ENCODE measurements at regions not wholly inside any gene's neighbourhood (a gene's known extent, or its start where the extent isn't known, plus 50 kb on each side); places are given as distances from the start of the nearest gene placed in this dataset.

DNA sequence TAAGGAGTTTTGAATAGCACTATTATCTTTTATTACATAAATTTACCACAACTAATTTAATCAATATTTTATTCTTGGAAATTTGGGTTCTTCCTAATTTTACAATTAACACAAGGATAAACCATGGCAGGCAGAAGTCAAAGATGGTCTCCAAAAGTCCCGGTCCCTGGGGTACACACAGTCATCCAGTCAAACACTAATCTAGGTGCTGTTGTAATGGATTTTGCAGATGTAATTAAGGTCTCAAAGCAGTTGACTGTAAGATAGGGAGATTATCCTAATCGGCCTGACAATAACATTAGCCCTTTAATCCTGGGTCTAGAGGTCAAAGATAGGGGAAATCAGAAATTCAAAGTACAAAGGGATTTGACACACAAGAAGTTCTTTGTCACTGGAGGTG, 57.5 kb upstream of the HTR1A start:
- H3K27me3 ChIP-seq (ENCODE audit: control insufficient read depth in 2 of 2, insufficient read depth in 2 of 2, low read length in 2 of 2), result no peaks in the 10 kb centered on the region
- H2AFZ ChIP-seq (ENCODE audit: low read depth, low read length), result no peak overlapping the region
- no peak overlapping the region for H3K9ac ChIP-seq (replicated peaks; ENCODE audit: extremely low read depth, insufficient read depth, low read length)
- CTCF ChIA-PET, result no interaction called here
- H3K9me1 ChIP-seq (replicated peaks; ENCODE audit: control insufficient read depth, extremely low read depth, insufficient read depth, low read length), result no peaks in the 10 kb centered on the region
- BruUV-seq (replicated peaks), result no TSS peak
- H3K36me3 ChIP-seq (ENCODE audit: control insufficient read depth in 2 of 2, extremely low read depth in 1 of 2, insufficient read depth in 2 of 2, low read length in 2 of 2), result no peaks in the 10 kb centered on the region
- no peak overlapping the region for H3K27ac ChIP-seq (ENCODE audit: insufficient read depth, low read depth, low read length)
- H3K4me1 ChIP-seq (ENCODE audit: control insufficient read depth, extremely low read depth, insufficient read depth, low read length), result no peaks in the 10 kb centered on the region
- no peak overlapping the region for H3K4me2 ChIP-seq (ENCODE audit: insufficient read depth, low read length)
- FAIRE-seq (no peak), DNase-seq (ENCODE audit: low read depth, low spot score) (no peak)
- intact Hi-C loops (cut with micrococcal nuclease), result no loop called here
- no peak for TF ChIP-seq MAX (IDR thresholded peaks at IDR 0.05; ENCODE audit: insufficient read depth, insufficient read length)
- no peak overlapping the region for H3K4me3 ChIP-seq (replicated peaks in 1 of 3; ENCODE audit: insufficient read depth in 1 of 3, low read depth in 1 of 3, low read length in 3 of 3)
- POLR2A ChIA-PET, result no interaction called here
- no peaks in the 10 kb centered on the region for H4K20me1 ChIP-seq (replicated peaks; ENCODE audit: control insufficient read depth, extremely low read depth, insufficient read depth, low read length)
- dilution Hi-C loops (cut with MboI; ENCODE audit: extremely low pct_ligation_motif_present, low sequenced_read_pairs), result no loop called here
- no peaks in the 10 kb centered on the region for H3K79me2 ChIP-seq (ENCODE audit: control insufficient read depth, insufficient read depth, low read length)
- no peaks in the 10 kb centered on the region for H3K9me3 ChIP-seq (replicated peaks; ENCODE audit: control insufficient read depth, insufficient read depth, low read length)

- Histone ChIP-seq H3K27ac (ENCODE audit: insufficient read depth, low read depth, low read length) (no peak overlapping the region), H4K20me1 (replicated peaks; ENCODE audit: control insufficient read depth, extremely low read depth, insufficient read depth, low read length) (no peaks in the 10 kb centered on the region), H3K27me3 (ENCODE audit: control insufficient read depth in 2 of 2, insufficient read depth in 2 of 2, low read length in 2 of 2) (no peaks in the 10 kb centered on the region), H3K9me1 (replicated peaks; ENCODE audit: control insufficient read depth, extremely low read depth, insufficient read depth, low read length) (no peaks in the 10 kb centered on the region), H3K36me3 (ENCODE audit: control insufficient read depth in 2 of 2, extremely low read depth in 1 of 2, insufficient read depth in 2 of 2, low read length in 2 of 2) (no peaks in the 10 kb centered on the region), H3K4me1 (ENCODE audit: control insufficient read depth, extremely low read depth, insufficient read depth, low read length) (no peaks in the 10 kb centered on the region), H3K79me2 (ENCODE audit: control insufficient read depth, insufficient read depth, low read length) (no peaks in the 10 kb centered on the region), H3K9me3 (replicated peaks; ENCODE audit: control insufficient read depth, insufficient read depth, low read length) (no peaks in the 10 kb centered on the region), H3K9ac (replicated peaks; ENCODE audit: extremely low read depth, insufficient read depth, low read length) (no peak overlapping the region), H3K4me3 (replicated peaks in 1 of 3; ENCODE audit: insufficient read depth in 1 of 3, low read depth in 1 of 3, low read length in 3 of 3) (no peak overlapping the region), H2AFZ (ENCODE audit: low read depth, low read length) (no peak overlapping the region), H3K4me2 (ENCODE audit: insufficient read depth, low read length) (no peak overlapping the region)
- no TSS peak for BruUV-seq (replicated peaks)
- DNase-seq (ENCODE audit: low read depth, low spot score) (no peak), FAIRE-seq (no peak)
- dilution Hi-C loops (cut with MboI; ENCODE audit: extremely low pct_ligation_motif_present, low sequenced_read_pairs), result no loop called here
- POLR2A ChIA-PET, result no interaction called here
- no peak for TF ChIP-seq MAX (IDR thresholded peaks at IDR 0.05; ENCODE audit: insufficient read depth, insufficient read length)
- CTCF ChIA-PET, result no interaction called here
- intact Hi-C loops (cut with micrococcal nuclease), result no loop called here
These were observed 56.7 kb upstream of the HTR1A start for GRCh38 chr5:64018966-64019365.
